ENCODE measurements at regions not wholly inside any gene's neighbourhood (a gene's known extent, or its start where the extent isn't known, plus 50 kb on each side); places are given as distances from the start of the nearest gene placed in this dataset.
A peak's percentile ranks its signal among the peaks of the same experiment; 100 is the strongest.
"Not testable (repeated sequence)": the region's sequence is repeated elsewhere in the genome, so short reads cannot be mapped to it uniquely, and the experiment has no call there.

DNA sequence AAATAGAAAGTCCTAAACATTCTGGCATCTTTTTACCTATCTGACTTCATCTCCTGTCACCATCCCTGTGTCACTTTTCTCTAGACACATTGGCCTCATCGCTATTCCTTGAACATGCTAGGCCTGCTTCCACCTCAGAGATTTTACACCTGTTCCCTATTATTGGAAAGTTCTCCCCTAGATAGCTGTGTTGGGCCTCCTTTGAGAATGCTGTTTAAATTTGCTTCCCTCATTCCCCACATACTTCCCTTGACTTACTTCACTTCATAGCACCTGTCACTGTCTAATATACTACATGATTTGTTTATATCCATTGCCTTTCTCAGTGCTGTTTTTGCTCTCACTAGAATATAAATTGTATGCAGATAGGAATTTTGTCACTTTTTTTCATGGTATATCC is 317.0 kb upstream of the GCFC2 start:
- CTCF ChIA-PET, result no interaction called here
- no peak for DNase-seq (ENCODE audit: extremely low spot score)
- TF ChIP-seq FOXA1 (IDR thresholded peaks at IDR 0.05), result no peak
- no peak for TF ChIP-seq TARDBP (IDR thresholded peaks at IDR 0.05)
- TF ChIP-seq, protein P1, sequence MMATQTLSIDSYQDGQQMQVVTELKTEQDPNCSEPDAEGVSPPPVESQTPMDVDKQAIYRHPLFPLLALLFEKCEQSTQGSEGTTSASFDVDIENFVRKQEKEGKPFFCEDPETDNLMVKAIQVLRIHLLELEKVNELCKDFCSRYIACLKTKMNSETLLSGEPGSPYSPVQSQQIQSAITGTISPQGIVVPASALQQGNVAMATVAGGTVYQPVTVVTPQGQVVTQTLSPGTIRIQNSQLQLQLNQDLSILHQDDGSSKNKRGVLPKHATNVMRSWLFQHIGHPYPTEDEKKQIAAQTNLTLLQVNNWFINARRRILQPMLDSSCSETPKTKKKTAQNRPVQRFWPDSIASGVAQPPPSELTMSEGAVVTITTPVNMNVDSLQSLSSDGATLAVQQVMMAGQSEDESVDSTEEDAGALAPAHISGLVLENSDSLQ (IDR thresholded peaks at IDR 0.05), result no peak
- no peak for TF ChIP-seq FOXK2 (IDR thresholded peaks at IDR 0.05)
- TF ChIP-seq L3MBTL2 (conservative IDR thresholded peaks at IDR 0.05), result no peak
- TF ChIP-seq FOXM1 (IDR thresholded peaks at IDR 0.05; ENCODE audit: borderline replicate concordance), result no peak
- POLR2A ChIA-PET, result no interaction called here

DNA sequence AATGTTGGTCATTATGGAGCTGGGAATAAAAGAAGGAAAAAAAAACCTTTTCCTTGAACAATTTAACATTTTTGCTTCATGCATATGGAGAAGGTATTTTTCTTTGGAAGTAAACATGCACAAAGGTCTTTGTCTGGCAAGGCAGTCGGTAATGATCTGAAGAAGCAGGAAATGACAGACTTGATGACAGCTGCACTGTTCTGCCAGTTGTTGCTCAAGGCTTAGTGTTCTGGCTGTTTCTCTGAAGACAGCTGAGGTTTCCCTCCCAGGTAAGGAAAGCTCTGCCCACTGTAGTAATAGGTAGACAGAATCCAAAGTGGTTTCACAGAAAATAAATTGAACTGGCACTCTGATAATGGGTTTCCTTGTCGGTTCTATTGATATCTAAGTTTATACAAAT is 308.4 kb upstream of the GCFC2 start:
- DNase-seq (ENCODE audit: extremely low spot score), result no peak
- TF ChIP-seq FOXA1 (IDR thresholded peaks at IDR 0.05) (no peak), ZNF384 (IDR thresholded peaks at IDR 0.05) (no peak), SP1 (IDR thresholded peaks at IDR 0.05) (no peak), FOXK2 (IDR thresholded peaks at IDR 0.05) (no peak), TARDBP (IDR thresholded peaks at IDR 0.05) (no peak), HDGF (IDR thresholded peaks at IDR 0.05; ENCODE audit: borderline replicate concordance) (no peak), ARNT (IDR thresholded peaks at IDR 0.05) (no peak), NFRKB (IDR thresholded peaks at IDR 0.05) (no peak), BHLHE40 (IDR thresholded peaks at IDR 0.05; ENCODE audit: borderline replicate concordance) (no peak), L3MBTL2 (conservative IDR thresholded peaks at IDR 0.05) (no peak), LEF1 (IDR thresholded peaks at IDR 0.05; ENCODE audit: borderline replicate concordance) (no peak)
- TF ChIP-seq, protein P1 (IDR thresholded peaks at IDR 0.05), result no peak
- CTCF ChIA-PET, result no interaction called here
- POLR2A ChIA-PET, result no interaction called here

DNA sequence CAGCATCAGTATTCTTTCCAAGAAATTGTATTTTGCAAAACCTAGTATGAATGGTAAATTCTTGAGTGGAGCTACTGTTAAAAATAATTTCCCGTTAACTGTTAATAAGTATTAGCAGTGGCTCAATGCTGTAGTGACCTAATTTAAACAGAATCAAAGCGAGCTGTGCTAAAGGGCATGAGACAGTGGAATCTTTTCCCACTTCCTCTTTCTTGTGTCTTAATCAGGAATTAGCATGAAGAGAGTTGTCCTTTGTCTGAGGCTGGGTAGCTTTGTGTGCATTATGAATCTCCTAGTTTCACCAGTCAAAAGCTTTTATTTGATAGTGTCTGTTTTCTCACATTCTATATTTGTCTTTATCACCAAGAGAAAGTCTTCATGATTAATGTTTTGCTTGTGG is 298.8 kb upstream of the GCFC2 start:
- ChIA-PET POLR2A (no interaction called here), CTCF (interaction anchor here (0.7 kb wide), 1 partner anchor 29 kb away, joined by 3 read pairs; no protein-coding TSS in a partner anchor)
- no peak for DNase-seq (ENCODE audit: extremely low spot score)
- no peak for TF ChIP-seq FOXM1 (IDR thresholded peaks at IDR 0.05; ENCODE audit: borderline replicate concordance)
- TF ChIP-seq LEF1 (IDR thresholded peaks at IDR 0.05; ENCODE audit: borderline replicate concordance), result no peak

DNA sequence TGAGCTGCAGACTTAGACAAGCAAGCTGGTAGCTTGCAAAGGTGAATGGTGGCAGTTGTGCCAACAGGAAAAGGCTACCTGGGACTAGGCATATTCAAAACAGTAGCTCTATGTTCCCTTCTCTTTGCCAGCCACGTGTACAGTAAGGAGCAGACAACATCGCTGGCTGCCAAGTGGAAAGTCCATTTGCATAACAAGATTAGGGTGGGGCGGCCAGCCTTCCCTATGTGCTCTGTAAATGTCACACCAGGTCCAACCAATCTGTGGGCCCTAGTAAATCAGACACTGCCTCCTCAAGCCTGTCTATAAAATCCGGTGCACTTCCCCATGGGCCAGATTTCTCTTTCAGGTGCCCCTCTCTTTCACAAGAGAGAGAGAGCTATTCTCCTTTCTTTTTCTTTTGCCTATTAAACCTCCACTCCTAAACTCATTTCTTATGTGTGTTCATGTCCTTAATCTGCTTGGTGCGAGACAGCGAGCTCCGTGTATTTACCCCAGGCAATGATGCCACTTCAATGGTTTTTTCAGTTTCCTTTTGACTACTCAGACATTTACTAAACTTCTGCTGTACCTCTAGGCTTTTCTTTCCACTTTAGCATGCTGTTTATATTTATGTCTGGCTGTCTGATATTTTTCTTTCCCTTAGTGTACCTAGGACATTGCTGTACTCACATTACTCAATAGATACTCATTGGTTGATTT is 297.4 kb upstream of the GCFC2 start:
- ChIA-PET CTCF (no interaction called here), POLR2A (no interaction called here)
- TF ChIP-seq FOXM1 (IDR thresholded peaks at IDR 0.05; ENCODE audit: borderline replicate concordance) (no peak), BHLHE40 (IDR thresholded peaks at IDR 0.05; ENCODE audit: borderline replicate concordance) (no peak), CTBP1 (IDR thresholded peaks at IDR 0.05; ENCODE audit: borderline replicate concordance) (no peak), LEF1 (IDR thresholded peaks at IDR 0.05; ENCODE audit: borderline replicate concordance) (no peak), ARNT (IDR thresholded peaks at IDR 0.05) (no peak), SUZ12 (IDR thresholded peaks at IDR 0.05) (no peak), FOXK2 (IDR thresholded peaks at IDR 0.05) (no peak), HDGF (IDR thresholded peaks at IDR 0.05; ENCODE audit: borderline replicate concordance) (no peak), SP1 (IDR thresholded peaks at IDR 0.05) (no peak), L3MBTL2 (conservative IDR thresholded peaks at IDR 0.05) (no peak), ELF4 (IDR thresholded peaks at IDR 0.05) (no peak), ZNF384 (IDR thresholded peaks at IDR 0.05) (no peak), TARDBP (IDR thresholded peaks at IDR 0.05) (no peak), FOXA1 (IDR thresholded peaks at IDR 0.05) (no peak), NFRKB (IDR thresholded peaks at IDR 0.05) (no peak)
- TF ChIP-seq, protein P1 (IDR thresholded peaks at IDR 0.05), result no peak
- no peak for DNase-seq (ENCODE audit: extremely low spot score)

DNA sequence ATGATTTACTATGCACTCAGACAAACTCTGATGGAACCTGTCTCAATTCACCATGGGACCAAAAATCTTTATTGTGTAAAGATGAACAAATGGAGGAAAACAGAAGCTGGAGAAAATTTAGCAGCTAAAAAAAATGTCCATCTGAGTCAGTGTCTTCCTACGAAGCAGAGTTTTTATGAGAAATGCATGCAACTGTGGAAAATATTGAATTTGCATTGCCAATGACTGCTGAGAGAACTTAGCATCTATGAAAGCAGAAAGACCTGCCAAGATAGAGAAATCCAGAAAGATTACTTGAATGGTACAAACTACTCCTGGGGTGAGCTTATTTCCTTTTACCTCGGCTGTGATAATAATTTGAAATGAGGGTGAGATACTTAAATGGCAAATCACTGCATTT is 289.7 kb upstream of the GCFC2 start:
- POLR2A ChIA-PET, result no interaction called here
- DNase-seq (ENCODE audit: extremely low spot score), result no peak
- no peak for TF ChIP-seq NFRKB (IDR thresholded peaks at IDR 0.05)
- no peak for TF ChIP-seq CTBP1 (IDR thresholded peaks at IDR 0.05; ENCODE audit: borderline replicate concordance)
- TF ChIP-seq FOXA1 (IDR thresholded peaks at IDR 0.05), result no peak
- no peak for TF ChIP-seq TARDBP (IDR thresholded peaks at IDR 0.05)
- no peak for TF ChIP-seq ZNF384 (IDR thresholded peaks at IDR 0.05)
- no peak for TF ChIP-seq SUZ12 (IDR thresholded peaks at IDR 0.05)
- TF ChIP-seq LEF1 (IDR thresholded peaks at IDR 0.05; ENCODE audit: borderline replicate concordance), result no peak
- CTCF ChIA-PET, result no interaction called here

DNA sequence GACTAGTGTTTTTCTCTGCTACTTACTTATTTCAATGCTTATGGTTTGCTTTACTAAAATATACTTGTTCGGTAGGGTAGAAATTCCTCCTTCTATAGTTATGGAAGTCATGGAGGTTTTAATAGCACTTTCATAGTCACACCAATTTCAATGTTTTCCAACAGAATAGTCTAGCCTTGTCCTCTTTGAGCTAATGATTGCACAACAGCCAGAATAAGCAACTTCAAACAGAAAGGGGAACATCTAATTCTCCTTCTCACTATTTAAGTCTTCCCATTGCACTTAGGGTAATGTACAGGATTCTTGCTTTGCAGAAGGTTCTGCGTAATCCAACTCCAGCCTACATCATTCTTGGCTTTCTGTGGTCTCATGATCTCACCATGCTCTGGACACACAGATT is 287.7 kb upstream of the GCFC2 start:
- ChIA-PET POLR2A (no interaction called here), CTCF (no interaction called here)
- TF ChIP-seq SUZ12 (IDR thresholded peaks at IDR 0.05) (no peak), FOXK2 (IDR thresholded peaks at IDR 0.05) (no peak), BHLHE40 (IDR thresholded peaks at IDR 0.05; ENCODE audit: borderline replicate concordance) (no peak)
- DNase-seq (ENCODE audit: extremely low spot score), result no peak

DNA sequence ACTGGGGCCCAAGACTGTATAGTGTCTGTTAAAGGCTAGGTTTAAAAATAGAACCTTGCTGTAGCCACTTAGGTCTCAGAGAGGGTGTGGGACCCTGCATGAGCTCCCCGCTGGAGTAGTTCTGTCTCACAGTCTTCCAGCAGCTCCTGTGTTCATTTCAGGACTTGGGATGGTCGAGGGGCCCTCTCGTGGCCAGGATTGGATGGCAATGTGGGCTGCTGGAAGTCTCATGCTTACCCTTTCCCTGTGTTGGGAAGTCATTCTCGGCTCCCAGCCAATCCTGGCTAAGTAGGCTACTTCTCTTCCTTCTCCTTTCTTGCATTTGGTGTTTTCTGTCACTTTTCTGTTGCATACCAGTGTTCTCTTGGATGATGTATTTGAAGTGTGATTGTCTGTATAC is 284.0 kb upstream of the GCFC2 start:
- ChIA-PET POLR2A (no interaction called here), CTCF (no interaction called here)
- TF ChIP-seq NFRKB (IDR thresholded peaks at IDR 0.05) (no peak), SP1 (IDR thresholded peaks at IDR 0.05) (no peak), ARNT (IDR thresholded peaks at IDR 0.05) (no peak), CTBP1 (IDR thresholded peaks at IDR 0.05; ENCODE audit: borderline replicate concordance) (no peak), ZNF384 (IDR thresholded peaks at IDR 0.05) (no peak), TARDBP (IDR thresholded peaks at IDR 0.05) (no peak), FOXK2 (IDR thresholded peaks at IDR 0.05) (no peak), ELF4 (IDR thresholded peaks at IDR 0.05) (no peak)
- TF ChIP-seq, protein P1 (IDR thresholded peaks at IDR 0.05), result no peak
- DNase-seq (ENCODE audit: extremely low spot score), result peak; percentile 12

DNA sequence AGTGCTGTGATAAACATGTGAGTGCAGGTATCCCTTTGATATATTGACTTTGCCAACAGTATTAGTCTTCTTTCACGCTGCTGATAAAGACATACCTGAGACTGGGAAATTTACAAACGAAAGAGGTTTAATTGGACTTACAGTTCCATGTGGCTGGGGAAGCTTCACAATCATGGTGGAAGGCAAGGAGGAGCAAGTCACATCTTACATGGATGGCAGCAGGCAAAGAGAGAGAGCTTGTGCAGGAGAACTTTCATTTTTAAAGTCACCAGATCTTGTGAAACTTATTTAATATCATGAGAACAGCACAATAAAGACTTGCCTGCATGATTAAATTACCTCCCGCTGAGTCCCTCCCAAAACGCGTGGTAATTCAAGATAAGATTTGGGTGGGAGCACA is 277.9 kb upstream of the GCFC2 start:
- DNase-seq (ENCODE audit: extremely low spot score); POLR2A ChIA-PET; CTCF ChIA-PET: not testable (repeated sequence)
